ENCODE measurements at regions not wholly inside any gene's neighbourhood (a gene's known extent, or its start where the extent isn't known, plus 50 kb on each side); places are given as distances from the start of the nearest gene placed in this dataset.

DNA sequence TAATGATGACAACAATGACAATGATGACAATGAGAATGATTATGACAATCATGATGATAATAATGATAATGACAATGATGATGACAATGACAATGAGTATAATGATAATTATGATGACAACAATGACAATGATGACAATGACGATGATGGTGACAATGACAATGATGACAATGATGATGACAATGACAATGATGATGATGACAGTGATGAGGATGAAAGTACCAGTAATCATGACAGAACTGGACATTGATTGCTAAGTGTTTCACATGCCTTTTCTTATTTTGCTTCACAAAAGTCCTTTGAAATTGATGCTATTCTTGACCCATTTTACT, 1106.0 kb upstream of the AUTS2 start:
- no peaks in the 10 kb centered on the region for H3K27me3 Mint-ChIP-seq (ENCODE audit: low read depth in 2 of 2)
- no peaks in the 10 kb centered on the region for H3K4me1 ChIP-seq (ENCODE audit: control insufficient read depth, insufficient read depth, low read length)
- H3K36me3 ChIP-seq (ENCODE audit: control insufficient read depth, insufficient read depth, low read length), result no peaks in the 10 kb centered on the region
- H3K36me3 Mint-ChIP-seq, result no peaks in the 10 kb centered on the region
- no peak for DNase-seq
- no peak for ATAC-seq
- H3K4me1 Mint-ChIP-seq, result no peaks in the 10 kb centered on the region
- WGBS (ENCODE audit: insufficient coverage), result 92% methylated on average over 1 of the region's 1 CpG
- H3K27me3 ChIP-seq (ENCODE audit: control insufficient read depth, insufficient read depth, low read length), result no peaks in the 10 kb centered on the region
- no peak overlapping the region for H3K4me3 ChIP-seq (ENCODE audit: low read length)
- H3K27ac ChIP-seq (ENCODE audit: low read length), result no peak overlapping the region
- no peak overlapping the region for H3K27ac Mint-ChIP-seq
- no peak overlapping the region for H3K4me3 Mint-ChIP-seq
- no peak for TF ChIP-seq CTCF (IDR thresholded peaks at IDR 0.05)
- H3K9me3 Mint-ChIP-seq, result peaks cover 3 to 10% of the 10 kb centered on the region in 2 donors
- intact Hi-C loops (cut with micrococcal nuclease), result no loop called here
- peaks cover 11% of the 10 kb centered on the region for H3K9me3 ChIP-seq (ENCODE audit: control insufficient read depth, insufficient read depth, low read length)

- 84% methylated on average over 3 of the region's 3 CpGs for WGBS (ENCODE audit: insufficient coverage)
- no peak overlapping the region for H3K4me3 ChIP-seq (ENCODE audit: low read length)
- H3K4me1 ChIP-seq (ENCODE audit: control insufficient read depth, insufficient read depth, low read length), result no peaks in the 10 kb centered on the region
- H3K4me3 Mint-ChIP-seq, result no peak overlapping the region
- H3K4me1 Mint-ChIP-seq, result no peaks in the 10 kb centered on the region
- H3K27me3 Mint-ChIP-seq (ENCODE audit: low read depth in 2 of 2), result no peaks in the 10 kb centered on the region
- H3K27me3 ChIP-seq (ENCODE audit: control insufficient read depth, insufficient read depth, low read length), result no peaks in the 10 kb centered on the region
- no peak for TF ChIP-seq CTCF (IDR thresholded peaks at IDR 0.05)
- intact Hi-C loops (cut with micrococcal nuclease), result no loop called here
- H3K9me3 ChIP-seq (ENCODE audit: control insufficient read depth, insufficient read depth, low read length), result peaks cover 3% of the 10 kb centered on the region
- H3K9me3 Mint-ChIP-seq, result peaks cover 12 to 16% of the 10 kb centered on the region in 2 donors
- DNase-seq (no peak), ATAC-seq (no peak)
- no peaks in the 10 kb centered on the region for H3K36me3 ChIP-seq (ENCODE audit: control insufficient read depth, insufficient read depth, low read length)
- H3K27ac ChIP-seq (ENCODE audit: low read length), result no peak overlapping the region
- H3K36me3 Mint-ChIP-seq, result no peaks in the 10 kb centered on the region
- no peak overlapping the region for H3K27ac Mint-ChIP-seq
These were observed 1094.9 kb upstream of the AUTS2 start for GRCh38 chr7:68503400-68503799.

- Histone ChIP-seq H3K27me3 (ENCODE audit: control insufficient read depth, insufficient read depth, low read length) (no peaks in the 10 kb centered on the region), H3K36me3 (ENCODE audit: control insufficient read depth, insufficient read depth, low read length) (no peaks in the 10 kb centered on the region), H3K4me3 (ENCODE audit: low read length) (no peak overlapping the region), H3K27ac (ENCODE audit: low read length) (no peak overlapping the region), H3K4me1 (ENCODE audit: control insufficient read depth, insufficient read depth, low read length) (no peaks in the 10 kb centered on the region), H3K9me3 (ENCODE audit: control insufficient read depth, insufficient read depth, low read length) (peaks cover 10% of the 10 kb centered on the region)
- no peak for TF ChIP-seq CTCF (IDR thresholded peaks at IDR 0.05)
- Mint-ChIP-seq H3K27me3 (ENCODE audit: low read depth in 2 of 2) (no peaks in the 10 kb centered on the region), H3K36me3 (no peaks in the 10 kb centered on the region), H3K4me3 (no peak overlapping the region), H3K27ac (no peak overlapping the region), H3K4me1 (no peaks in the 10 kb centered on the region), H3K9me3 (peaks cover 12 to 17% of the 10 kb centered on the region in 2 donors)
- no peak for DNase-seq
- WGBS (ENCODE audit: insufficient coverage), result 90% methylated on average over 1 of the region's 1 CpG
- intact Hi-C loops (cut with micrococcal nuclease), result no loop called here
- no peak for ATAC-seq
These were observed 1093.6 kb upstream of the AUTS2 start for GRCh38 chr7:68504716-68505115.

DNA sequence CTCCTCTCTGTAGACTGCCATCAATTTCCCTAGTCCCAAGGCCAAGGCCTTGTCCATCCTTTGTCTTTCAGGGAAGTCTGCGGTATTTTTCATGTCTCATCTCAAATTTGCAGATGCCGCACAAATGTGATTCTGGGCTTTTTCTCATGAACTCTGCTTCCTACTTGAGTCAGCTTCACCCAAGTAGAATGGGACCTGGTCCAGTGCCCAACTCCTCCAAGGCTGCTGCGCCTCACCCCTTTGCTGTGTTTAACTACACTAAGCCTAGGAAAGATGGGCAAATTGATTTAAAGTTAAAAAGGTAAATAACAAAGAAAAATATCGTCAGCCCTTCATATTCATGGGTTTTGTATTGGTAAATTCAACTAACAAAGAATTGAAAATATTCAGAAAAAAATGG, 1092.6 kb upstream of the AUTS2 start:
- TF ChIP-seq CTCF (IDR thresholded peaks at IDR 0.05), result no peak
- DNase-seq, result no peak
- intact Hi-C loops (cut with micrococcal nuclease), result no loop called here
- H3K4me1 ChIP-seq (ENCODE audit: control insufficient read depth, insufficient read depth, low read length), result no peaks in the 10 kb centered on the region
- no peak overlapping the region for H3K27ac ChIP-seq (ENCODE audit: low read length)
- H3K9me3 Mint-ChIP-seq, result peaks cover 14 to 17% of the 10 kb centered on the region in 2 donors
- H3K4me3 Mint-ChIP-seq, result no peak overlapping the region
- no peaks in the 10 kb centered on the region for H3K36me3 ChIP-seq (ENCODE audit: control insufficient read depth, insufficient read depth, low read length)
- ATAC-seq, result no peak
- no peaks in the 10 kb centered on the region for H3K4me1 Mint-ChIP-seq
- peaks cover 18% of the 10 kb centered on the region for H3K9me3 ChIP-seq (ENCODE audit: control insufficient read depth, insufficient read depth, low read length)
- H3K27ac Mint-ChIP-seq, result no peak overlapping the region
- no peaks in the 10 kb centered on the region for H3K36me3 Mint-ChIP-seq
- no peak overlapping the region for H3K4me3 ChIP-seq (ENCODE audit: low read length)
- no peaks in the 10 kb centered on the region for H3K27me3 ChIP-seq (ENCODE audit: control insufficient read depth, insufficient read depth, low read length)
- 87% methylated on average over 4 of the region's 4 CpGs for WGBS (ENCODE audit: insufficient coverage)
- no peaks in the 10 kb centered on the region for H3K27me3 Mint-ChIP-seq (ENCODE audit: low read depth in 2 of 2)

All from natural killer cell (primary cell).